ENCODE measurements at regions not wholly inside any gene's neighbourhood (a gene's known extent, or its start where the extent isn't known, plus 50 kb on each side); places are given as distances from the start of the nearest gene placed in this dataset.

DNA sequence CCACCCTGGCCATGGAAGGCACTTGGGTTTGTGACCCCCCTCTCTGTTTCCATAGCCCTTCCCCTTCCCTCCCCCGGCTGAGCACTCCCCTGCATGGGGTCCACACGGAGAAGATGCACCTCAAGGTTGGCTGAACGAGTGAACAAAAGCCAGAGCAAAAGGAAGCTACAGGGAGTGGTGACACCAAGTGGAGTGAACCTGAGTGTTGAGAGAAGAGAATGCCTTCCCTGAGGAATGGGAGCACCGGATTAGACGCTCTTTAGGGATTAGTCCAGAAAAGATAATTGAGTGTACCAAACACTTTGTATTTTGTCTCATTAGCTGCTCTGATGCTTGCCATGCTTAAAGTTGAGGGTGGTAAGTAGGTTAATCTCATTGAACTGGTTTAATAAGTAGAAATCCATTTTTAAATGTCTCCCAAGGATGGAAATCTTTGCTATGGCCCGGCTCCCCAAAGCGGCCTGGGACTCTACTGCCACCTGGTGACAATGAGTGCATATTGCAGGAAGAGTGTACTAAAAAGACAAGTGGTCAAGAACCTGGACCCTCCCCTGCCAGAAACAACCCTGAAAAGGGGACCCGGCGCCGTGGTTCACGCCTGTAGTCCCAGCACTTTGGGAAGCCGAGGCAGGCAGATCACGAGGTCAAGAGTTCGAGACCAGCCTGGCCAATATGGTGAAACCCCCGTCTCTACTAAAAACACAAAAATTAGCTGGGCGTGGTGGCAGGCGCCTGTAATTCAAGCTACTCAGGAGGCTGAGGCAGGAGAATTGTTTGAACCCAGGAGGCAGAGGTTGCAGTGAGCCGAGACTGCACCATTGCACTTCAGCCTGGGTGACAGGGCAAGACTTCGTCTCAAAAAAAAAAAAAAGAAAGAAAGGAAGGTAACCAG, 150.6 kb upstream of the ZC3H12A start:
- Histone ChIP-seq H3K27me3 (ENCODE audit: control insufficient read depth, insufficient read depth) (peaks cover 3% of the 10 kb centered on the region), H3K4me3 (ENCODE audit: low read length) (no peak overlapping the region), H3K9me3 (ENCODE audit: control insufficient read depth, low read length) (no peaks in the 10 kb centered on the region), H3K4me1 (ENCODE audit: control insufficient read depth, insufficient read depth, low read length) (no peaks in the 10 kb centered on the region), H3K27ac (ENCODE audit: low read length) (no peak overlapping the region)
- intact Hi-C loops (cut with DNase I) = no loop called here
- no peak for ATAC-seq
- 34% methylated on average over 19 of the region's 19 CpGs for WGBS
- no peak for DNase-seq

DNA sequence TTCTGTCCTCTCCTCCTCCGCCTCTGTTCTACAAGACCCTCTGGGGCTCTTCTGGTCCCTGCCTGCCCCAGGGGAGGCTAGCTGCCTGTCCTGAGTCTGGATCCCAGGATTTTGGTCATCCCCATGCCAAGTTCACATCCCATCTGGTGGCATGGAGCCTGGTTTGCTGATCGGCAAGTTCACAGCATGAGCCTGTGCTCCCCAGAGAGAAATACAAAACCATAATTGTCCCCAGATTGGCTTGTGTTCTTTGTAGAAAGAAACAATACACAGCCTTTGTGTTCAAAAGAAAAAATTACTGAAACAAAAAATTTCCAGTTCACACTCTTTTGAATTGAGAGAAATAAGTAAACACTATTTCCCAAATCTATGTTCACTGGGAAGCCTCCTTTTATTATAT, 149.4 kb upstream of the ZC3H12A start:
- no peak overlapping the region for H3K4me3 ChIP-seq (ENCODE audit: low read length)
- intact Hi-C loops (cut with DNase I) = no loop called here
- peaks cover 3% of the 10 kb centered on the region for H3K27me3 ChIP-seq (ENCODE audit: control insufficient read depth, insufficient read depth)
- no peak overlapping the region for H3K27ac ChIP-seq (ENCODE audit: low read length)
- H3K4me1 ChIP-seq (ENCODE audit: control insufficient read depth, insufficient read depth, low read length) = no peaks in the 10 kb centered on the region
- DNase-seq (no peak), ATAC-seq (no peak)
- H3K9me3 ChIP-seq (ENCODE audit: control insufficient read depth, low read length) = no peaks in the 10 kb centered on the region
- 61% methylated on average over 2 of the region's 2 CpGs for WGBS

DNA sequence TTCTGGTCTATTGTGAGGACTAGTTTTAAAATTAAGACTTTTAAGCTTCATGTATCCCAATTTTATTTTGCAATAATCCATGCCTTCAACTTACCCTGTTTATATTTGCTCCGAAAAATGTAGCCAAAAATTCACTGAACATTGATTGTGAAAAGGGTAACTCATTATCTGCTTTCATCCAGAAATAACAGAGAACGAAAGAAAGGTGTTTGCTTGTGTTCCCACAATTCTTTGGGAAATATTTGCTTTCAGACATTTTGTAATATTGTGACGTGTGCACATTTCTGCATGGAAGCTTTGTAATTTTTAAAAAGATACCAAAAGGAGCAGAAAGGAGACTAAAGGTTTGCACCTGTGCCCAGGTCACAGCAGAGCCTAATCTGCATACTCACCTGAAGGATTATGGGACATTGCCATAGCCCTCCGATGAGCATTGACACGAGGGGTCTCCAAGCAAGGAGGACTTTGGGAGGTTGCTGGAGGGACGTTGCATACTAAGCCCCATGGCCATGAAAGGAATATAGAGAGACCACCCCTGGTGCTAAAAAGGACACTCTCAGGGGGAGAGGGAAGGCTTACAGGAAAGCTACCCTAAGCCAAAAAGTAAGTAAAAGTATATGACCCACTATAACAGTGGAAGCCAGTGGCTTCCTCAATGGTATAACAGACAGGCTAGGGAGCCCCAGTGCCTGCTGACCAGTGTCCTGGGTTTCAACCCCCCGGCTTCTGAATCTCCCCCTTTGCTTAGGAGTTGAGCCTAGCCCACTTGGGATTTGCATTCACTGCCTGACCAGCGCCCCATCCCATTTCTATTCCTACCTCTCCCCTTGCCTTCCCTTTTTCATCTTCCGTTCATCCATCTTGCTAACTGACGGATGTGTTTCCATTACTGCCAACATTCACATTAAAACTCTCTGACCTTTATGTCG, 148.6 kb upstream of the ZC3H12A start:
- peaks cover 3% of the 10 kb centered on the region for H3K27me3 ChIP-seq (ENCODE audit: control insufficient read depth, insufficient read depth)
- DNase-seq (no peak), ATAC-seq (no peak)
- H3K9me3 ChIP-seq (ENCODE audit: control insufficient read depth, low read length) = no peaks in the 10 kb centered on the region
- intact Hi-C loops (cut with DNase I) = no loop called here
- H3K27ac ChIP-seq (ENCODE audit: low read length) = no peak overlapping the region
- WGBS = 50% methylated on average over 11 of the region's 11 CpGs
- no peak overlapping the region for H3K4me3 ChIP-seq (ENCODE audit: low read length)
- no peaks in the 10 kb centered on the region for H3K4me1 ChIP-seq (ENCODE audit: control insufficient read depth, insufficient read depth, low read length)

DNA sequence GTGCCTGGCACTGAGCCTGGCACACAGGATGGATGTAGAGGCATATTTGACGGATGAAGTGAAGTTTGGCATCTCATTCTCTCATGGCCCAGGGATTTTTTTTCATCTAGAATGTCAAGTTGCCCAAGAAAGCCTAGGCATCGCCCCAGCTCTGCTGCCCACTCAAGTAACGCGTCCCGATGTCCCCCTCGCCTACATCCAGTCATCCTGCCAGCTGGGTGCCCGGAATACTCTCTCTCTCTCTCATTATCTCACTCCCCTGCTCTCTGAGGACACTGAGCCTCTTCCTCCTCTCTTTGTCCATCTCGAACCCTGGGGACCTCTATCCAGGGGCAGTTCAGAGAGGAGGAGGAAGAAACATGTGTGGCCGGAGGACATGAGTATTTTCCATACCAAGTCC, 142.3 kb upstream of the ZC3H12A start:
- intact Hi-C loops (cut with DNase I) = no loop called here
- no peak for ATAC-seq
- H3K27me3 ChIP-seq (ENCODE audit: control insufficient read depth, insufficient read depth) = no peaks in the 10 kb centered on the region
- H3K4me3 ChIP-seq (ENCODE audit: low read length) = no peak overlapping the region
- no peak overlapping the region for H3K27ac ChIP-seq (ENCODE audit: low read length)
- H3K4me1 ChIP-seq (ENCODE audit: control insufficient read depth, insufficient read depth, low read length) = no peaks in the 10 kb centered on the region
- DNase-seq = no peak
- 79% methylated on average over 9 of the region's 9 CpGs for WGBS
- H3K9me3 ChIP-seq (ENCODE audit: control insufficient read depth, low read length) = peaks cover 2% of the 10 kb centered on the region

DNA sequence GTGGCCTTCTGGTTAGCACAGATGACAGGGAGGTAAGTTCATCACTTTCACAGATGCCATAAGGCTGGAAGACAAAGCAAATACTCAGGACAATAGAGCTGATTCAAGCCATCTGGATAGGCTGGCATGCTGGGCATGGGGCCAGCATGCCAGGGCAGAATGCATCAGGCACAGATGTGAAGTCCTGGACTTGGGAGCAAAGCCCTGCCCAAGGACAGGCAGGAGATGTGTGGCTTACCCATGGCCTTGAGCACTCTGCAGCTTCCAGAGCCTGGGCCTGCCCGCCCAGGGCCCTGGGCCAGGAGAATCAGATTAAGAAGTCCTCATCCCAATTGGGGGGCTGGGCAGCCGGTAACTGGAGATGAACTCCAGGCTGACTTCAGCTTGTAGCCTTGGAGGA, 135.7 kb upstream of the ZC3H12A start:
- no peak overlapping the region for H3K27ac ChIP-seq (ENCODE audit: low read length)
- 80% methylated on average over 2 of the region's 2 CpGs for WGBS
- H3K4me1 ChIP-seq (ENCODE audit: control insufficient read depth, insufficient read depth, low read length) = no peaks in the 10 kb centered on the region
- H3K27me3 ChIP-seq (ENCODE audit: control insufficient read depth, insufficient read depth) = no peaks in the 10 kb centered on the region
- no peak overlapping the region for H3K4me3 ChIP-seq (ENCODE audit: low read length)
- ATAC-seq = no peak
- DNase-seq = no peak
- intact Hi-C loops (cut with DNase I) = no loop called here
- H3K9me3 ChIP-seq (ENCODE audit: control insufficient read depth, low read length) = peaks cover 2% of the 10 kb centered on the region

DNA sequence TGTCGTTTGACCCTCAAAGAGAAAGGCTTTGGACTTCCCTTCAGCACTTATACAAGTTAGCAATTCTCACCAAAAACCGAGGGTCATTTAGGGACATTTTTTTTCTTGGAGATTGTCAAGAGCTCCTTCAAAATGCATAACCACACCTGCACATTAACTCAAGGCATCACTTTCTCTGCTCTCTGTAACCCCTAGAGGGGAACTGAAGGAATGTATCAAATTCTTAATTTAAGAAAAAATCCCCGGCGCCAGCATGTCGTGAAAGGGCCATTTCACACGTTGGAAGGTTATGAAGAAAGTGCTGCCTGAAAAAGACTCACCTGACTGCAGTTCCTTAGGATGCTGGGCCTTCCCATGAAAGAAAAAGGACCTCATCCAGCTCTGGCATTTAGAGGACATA, 131.6 kb upstream of the ZC3H12A start:
- WGBS = 49% methylated on average over 6 of the region's 6 CpGs
- intact Hi-C loops (cut with DNase I) = no loop called here
- Histone ChIP-seq H3K4me1 (ENCODE audit: control insufficient read depth, insufficient read depth, low read length) (no peaks in the 10 kb centered on the region), H3K27ac (ENCODE audit: low read length) (no peak overlapping the region), H3K4me3 (ENCODE audit: low read length) (no peak overlapping the region), H3K9me3 (ENCODE audit: control insufficient read depth, low read length) (no peaks in the 10 kb centered on the region), H3K27me3 (ENCODE audit: control insufficient read depth, insufficient read depth) (no peaks in the 10 kb centered on the region)
- ATAC-seq (no peak), DNase-seq (no peak)

DNA sequence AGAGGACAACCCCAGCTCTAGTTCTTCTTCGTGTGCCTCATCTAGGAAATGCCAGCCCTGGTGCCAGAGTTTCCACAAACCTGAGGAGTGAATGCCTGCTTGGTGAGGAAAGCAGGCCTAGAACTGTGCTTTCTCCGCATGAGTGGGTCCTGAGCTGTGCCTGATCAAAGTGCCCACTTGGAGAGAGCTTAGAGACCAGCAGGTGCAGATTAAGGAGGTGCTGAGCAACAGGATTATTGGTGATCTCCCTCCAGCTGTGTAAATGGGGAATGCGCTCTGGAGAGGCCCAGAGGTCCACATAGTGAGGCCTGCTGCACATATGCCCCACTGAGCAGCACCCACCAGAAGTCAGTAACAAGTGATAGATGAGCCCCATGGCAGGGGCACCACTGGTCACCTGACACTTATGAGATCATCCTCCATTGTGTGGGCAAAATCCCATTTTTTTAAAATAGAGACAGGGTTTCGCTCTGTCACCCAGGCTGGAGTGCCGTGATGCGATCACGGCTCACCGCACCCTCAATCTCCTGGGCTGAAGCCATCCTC, 127.2 kb upstream of the ZC3H12A start:
- intact Hi-C loops (cut with DNase I) = no loop called here
- no peaks in the 10 kb centered on the region for H3K27me3 ChIP-seq (ENCODE audit: control insufficient read depth, insufficient read depth)
- 84% methylated on average over 8 of the region's 8 CpGs for WGBS
- H3K9me3 ChIP-seq (ENCODE audit: control insufficient read depth, low read length) = no peaks in the 10 kb centered on the region
- DNase-seq (no peak), ATAC-seq (no peak)
- no peak overlapping the region for H3K27ac ChIP-seq (ENCODE audit: low read length)
- no peak overlapping the region for H3K4me3 ChIP-seq (ENCODE audit: low read length)
- H3K4me1 ChIP-seq (ENCODE audit: control insufficient read depth, insufficient read depth, low read length) = no peaks in the 10 kb centered on the region

DNA sequence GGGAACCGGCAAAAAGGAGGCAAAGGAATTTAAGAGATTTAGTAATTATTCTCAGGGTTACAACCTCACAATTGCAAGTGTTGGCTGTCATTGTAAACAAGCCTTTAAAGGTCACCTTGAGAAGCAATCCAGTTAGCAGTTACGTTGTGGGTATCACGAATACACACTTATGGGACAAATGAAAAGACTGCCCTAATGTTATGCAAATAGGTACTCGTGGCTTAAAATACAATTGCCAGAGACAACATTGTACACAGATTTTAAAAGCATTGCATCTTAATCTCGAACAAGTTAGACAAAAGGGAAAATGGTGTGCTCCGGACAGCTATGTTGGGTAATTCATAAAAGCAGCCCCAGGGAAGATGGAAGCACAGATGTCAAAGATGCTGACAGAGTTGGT, 120.5 kb upstream of the ZC3H12A start:
- Histone ChIP-seq H3K4me1 (ENCODE audit: control insufficient read depth, insufficient read depth, low read length) (no peaks in the 10 kb centered on the region), H3K4me3 (ENCODE audit: low read length) (no peak overlapping the region), H3K9me3 (ENCODE audit: control insufficient read depth, low read length) (no peaks in the 10 kb centered on the region), H3K27ac (ENCODE audit: low read length) (no peak overlapping the region), H3K27me3 (ENCODE audit: control insufficient read depth, insufficient read depth) (no peaks in the 10 kb centered on the region)
- DNase-seq = no peak
- no peak for ATAC-seq
- intact Hi-C loops (cut with DNase I) = no loop called here
- 57% methylated on average over 6 of the region's 6 CpGs for WGBS

DNA sequence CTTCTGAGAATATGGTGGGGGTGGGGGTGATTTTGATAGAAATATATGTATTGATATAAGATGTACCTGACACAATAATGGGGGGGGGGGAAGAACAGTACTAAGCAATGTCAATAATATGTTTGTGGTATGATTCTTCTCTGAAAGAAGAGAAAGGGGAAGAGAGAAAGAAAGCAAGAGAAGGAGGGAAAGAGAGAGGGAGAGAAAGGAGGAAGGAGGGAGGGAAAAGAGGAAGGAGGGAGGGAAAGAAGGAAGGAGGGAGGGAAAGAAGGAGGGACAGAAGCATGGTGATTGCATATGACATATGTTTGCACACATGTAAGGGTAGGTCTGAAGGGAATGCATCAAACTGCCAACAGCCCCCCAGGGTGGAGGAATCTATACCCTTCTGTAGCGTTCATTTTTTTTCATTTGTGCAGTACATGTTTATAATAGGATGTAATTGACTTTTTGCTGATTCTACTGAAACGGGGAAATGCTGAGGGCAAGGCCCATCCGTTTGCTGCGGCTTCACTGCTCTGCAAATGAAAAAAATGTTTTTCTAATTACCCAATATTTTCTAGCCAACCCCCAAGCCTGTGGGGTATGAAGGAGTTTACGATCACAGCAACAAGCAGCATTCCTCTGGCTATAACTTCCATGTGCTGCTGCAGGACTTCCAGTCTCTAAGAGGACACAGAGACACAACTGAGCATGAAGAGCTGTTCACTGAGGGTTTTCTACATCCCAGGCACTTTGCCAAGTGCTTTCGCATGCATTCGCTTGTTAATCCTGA, 119.3 kb upstream of the ZC3H12A start:
- intact Hi-C loops (cut with DNase I) = no loop called here
- Histone ChIP-seq H3K27me3 (ENCODE audit: control insufficient read depth, insufficient read depth) (no peaks in the 10 kb centered on the region), H3K4me1 (ENCODE audit: control insufficient read depth, insufficient read depth, low read length) (no peaks in the 10 kb centered on the region), H3K9me3 (ENCODE audit: control insufficient read depth, low read length) (no peaks in the 10 kb centered on the region), H3K4me3 (ENCODE audit: low read length) (no peak overlapping the region), H3K27ac (ENCODE audit: low read length) (no peak overlapping the region)
- ATAC-seq (no peak), DNase-seq (no peak)
- 71% methylated on average over 7 of the region's 7 CpGs for WGBS

DNA sequence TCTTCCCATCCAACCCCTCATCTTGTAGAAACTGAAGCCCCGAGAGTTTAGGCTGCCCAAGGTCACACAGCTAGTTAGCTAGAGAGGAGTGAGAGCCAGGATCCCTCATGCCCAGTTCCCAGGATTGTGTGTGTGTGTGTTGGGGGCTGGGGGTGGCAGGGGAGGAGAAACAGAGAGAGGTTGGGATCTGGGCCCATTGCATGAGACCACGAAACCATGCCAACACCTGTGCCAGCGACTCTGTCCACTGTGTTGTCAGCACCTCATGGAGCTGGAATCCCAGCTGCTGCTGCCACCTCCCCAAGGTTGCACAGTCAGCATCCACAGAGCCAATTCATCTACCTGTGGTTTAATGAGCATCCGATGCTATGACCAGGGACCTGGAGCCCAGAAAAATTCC, 115.4 kb upstream of the ZC3H12A start:
- intact Hi-C loops (cut with DNase I) = no loop called here
- ATAC-seq (no peak), DNase-seq (no peak)
- 67% methylated on average over 4 of the region's 4 CpGs for WGBS
- no peaks in the 10 kb centered on the region for H3K27me3 ChIP-seq (ENCODE audit: control insufficient read depth, insufficient read depth)
- H3K9me3 ChIP-seq (ENCODE audit: control insufficient read depth, low read length) = no peaks in the 10 kb centered on the region
- no peaks in the 10 kb centered on the region for H3K4me1 ChIP-seq (ENCODE audit: control insufficient read depth, insufficient read depth, low read length)
- H3K4me3 ChIP-seq (ENCODE audit: low read length) = no peak overlapping the region
- H3K27ac ChIP-seq (ENCODE audit: low read length) = no peak overlapping the region

All from right cardiac atrium (tissue), 5 donors.